AG10803 (cell line): ENCODE measurements at regions not wholly inside any gene's neighbourhood (a gene's known extent, or its start where the extent isn't known, plus 50 kb on each side); places are given as distances from the start of the nearest gene placed in this dataset.

Experiments used
- DNase-seq: peaks from one replicate; pipeline ENCODE4 v3.0.0; 2010; ENCODE audit warnings: low read depth
- H3K4me3 ChIP-seq: 2 replicates; pipeline ENCODE4 v1.5.1; 2011; ENCODE audit warnings: mild to moderate bottlenecking, low read length, control low read depth
- TF ChIP-seq, protein P1 (sequence below): conservative IDR thresholded peaks from 2 replicates; pipeline ENCODE4 v1.5.1; 2011; ENCODE audit warnings: mild to moderate bottlenecking, low read length, control low read depth, inconsistent platforms

DNA sequence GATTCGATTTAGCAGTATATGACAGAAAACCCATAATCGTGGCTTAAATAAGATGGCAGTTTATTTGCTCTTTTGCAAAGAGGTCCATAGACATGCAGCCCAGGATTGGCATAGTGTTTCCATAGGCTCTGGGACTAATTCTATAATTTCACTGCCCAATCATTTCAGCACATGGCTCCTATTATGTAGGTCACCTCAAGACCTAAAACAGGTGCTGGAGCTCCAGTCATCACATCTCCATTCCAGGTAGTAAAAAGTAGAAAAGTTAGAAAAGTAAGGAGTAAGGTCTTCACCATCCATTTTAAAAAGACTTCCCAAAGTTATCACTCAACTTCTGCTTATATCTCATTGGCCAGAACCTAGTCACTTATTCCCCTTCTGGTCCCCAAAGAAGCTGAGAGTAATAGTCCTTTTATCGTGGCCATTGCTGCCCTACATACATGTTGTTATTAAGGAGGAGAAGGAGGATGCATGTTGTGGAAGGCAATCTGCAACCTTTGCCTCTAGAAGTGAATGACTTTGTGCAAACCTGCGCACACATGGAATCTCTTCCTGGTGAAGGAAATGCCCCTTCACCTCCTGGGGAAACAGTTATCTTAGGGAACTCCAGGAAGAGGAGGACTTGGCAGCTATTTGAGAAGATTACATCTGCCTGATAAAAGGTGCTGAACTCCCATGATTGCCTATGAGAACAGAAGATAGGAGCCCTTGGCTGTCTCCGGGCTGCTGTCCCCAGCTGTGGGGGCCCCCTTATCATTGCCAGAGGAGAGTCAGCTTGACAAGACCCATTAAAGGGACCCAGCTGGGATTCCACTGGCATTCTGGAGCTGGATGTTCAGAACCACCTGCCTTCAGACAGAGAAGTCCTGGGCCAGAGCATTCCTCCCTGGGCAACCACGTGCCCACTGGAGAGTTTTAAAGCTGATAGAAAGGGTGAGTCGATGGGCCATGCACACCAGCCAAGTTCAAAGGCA, 330.6 kb upstream of the ZMIZ1 start:
- DNase-seq = no peak
- TF ChIP-seq, protein P1, sequence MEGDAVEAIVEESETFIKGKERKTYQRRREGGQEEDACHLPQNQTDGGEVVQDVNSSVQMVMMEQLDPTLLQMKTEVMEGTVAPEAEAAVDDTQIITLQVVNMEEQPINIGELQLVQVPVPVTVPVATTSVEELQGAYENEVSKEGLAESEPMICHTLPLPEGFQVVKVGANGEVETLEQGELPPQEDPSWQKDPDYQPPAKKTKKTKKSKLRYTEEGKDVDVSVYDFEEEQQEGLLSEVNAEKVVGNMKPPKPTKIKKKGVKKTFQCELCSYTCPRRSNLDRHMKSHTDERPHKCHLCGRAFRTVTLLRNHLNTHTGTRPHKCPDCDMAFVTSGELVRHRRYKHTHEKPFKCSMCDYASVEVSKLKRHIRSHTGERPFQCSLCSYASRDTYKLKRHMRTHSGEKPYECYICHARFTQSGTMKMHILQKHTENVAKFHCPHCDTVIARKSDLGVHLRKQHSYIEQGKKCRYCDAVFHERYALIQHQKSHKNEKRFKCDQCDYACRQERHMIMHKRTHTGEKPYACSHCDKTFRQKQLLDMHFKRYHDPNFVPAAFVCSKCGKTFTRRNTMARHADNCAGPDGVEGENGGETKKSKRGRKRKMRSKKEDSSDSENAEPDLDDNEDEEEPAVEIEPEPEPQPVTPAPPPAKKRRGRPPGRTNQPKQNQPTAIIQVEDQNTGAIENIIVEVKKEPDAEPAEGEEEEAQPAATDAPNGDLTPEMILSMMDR = no peak
- no peak overlapping the region for H3K4me3 ChIP-seq

DNA sequence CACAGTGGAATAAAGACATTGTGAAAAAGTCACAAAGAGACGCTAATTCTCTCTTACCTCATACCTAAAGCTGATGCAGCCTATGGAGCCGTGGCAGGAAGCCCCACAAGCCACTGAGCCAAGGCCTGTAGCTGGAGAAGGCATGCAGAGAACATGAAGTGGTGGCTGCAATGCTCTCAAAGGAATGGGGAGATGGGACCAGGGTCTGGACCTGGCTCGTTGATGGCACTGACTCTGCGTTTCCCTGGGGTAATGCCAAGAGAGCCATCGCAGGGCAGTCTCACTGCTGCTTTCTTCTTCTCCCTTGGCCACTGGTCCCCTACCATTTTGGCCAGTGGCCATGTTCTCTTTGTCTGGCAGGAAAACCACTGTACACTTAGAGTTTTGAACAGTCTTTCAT, 329.9 kb upstream of the ZMIZ1 start:
- TF ChIP-seq, protein P1 = no peak
- DNase-seq = no peak
- H3K4me3 ChIP-seq = no peak overlapping the region

GRCh38 chr10:78739444-78740053, 329.2 kb upstream of the ZMIZ1 start:
- TF ChIP-seq, protein P1 = no peak
- DNase-seq = no peak
- no peak overlapping the region for H3K4me3 ChIP-seq

GRCh38 chr10:78740976-78741915, 327.5 kb upstream of the ZMIZ1 start:
- H3K4me3 ChIP-seq = no peak overlapping the region
- TF ChIP-seq, protein P1 = no peak
- peak; percentile 70 for DNase-seq

- no peak for DNase-seq
- TF ChIP-seq, protein P1 = no peak
These were observed 326.4 kb upstream of the ZMIZ1 start for GRCh38 chr10:78742406-78742729.

GRCh38 chr10:78742730-78743615, 325.8 kb upstream of the ZMIZ1 start:
- DNase-seq = peak; percentile 73
- no peak overlapping the region for H3K4me3 ChIP-seq
- TF ChIP-seq, protein P1 = no peak

More at GRCh38 chr10:78742406-78742729, 326.4 kb upstream of the ZMIZ1 start:
- H3K4me3 ChIP-seq = no peak overlapping the region
